Testis (tissue), 2 donors: ENCODE measurements at regions not wholly inside any gene's neighbourhood (a gene's known extent, or its start where the extent isn't known, plus 50 kb on each side); places are given as distances from the start of the nearest gene placed in this dataset.
"Not testable (repeated sequence)": the region's sequence is repeated elsewhere in the genome, so short reads cannot be mapped to it uniquely, and the experiment has no call there.

Experiments used
- DNase-seq: peaks from one replicate; pipeline ENCODE4 v3.0.0-alpha.2; 2019
- H3K27ac ChIP-seq, 2 donors: fragments of 200-600 bp; sonication (generic); one replicate each; pipeline ENCODE4 v1.5.1; 2019
- H3K27me3 ChIP-seq: fragments of 200-600 bp; sonication (generic); one replicate; pipeline ENCODE4 v1.5.1; 2019
- H3K36me3 ChIP-seq: fragments of 200-600 bp; sonication (generic); one replicate; pipeline ENCODE4 v1.5.1; 2017; ENCODE audit warnings: low read depth; ENCODE audit errors: missing control alignments
- H3K4me1 ChIP-seq: fragments of 200-600 bp; sonication (generic); one replicate; pipeline ENCODE4 v1.5.1; 2019
- H3K4me3 ChIP-seq, 2 donors: fragments of 200-600 bp; sonication (generic); one replicate each; pipeline ENCODE4 v1.5.1; 2017 to 2019
- H3K9me3 ChIP-seq: fragments of 200-600 bp; sonication (generic); one replicate; pipeline ENCODE4 v1.5.1; 2017
- CTCF ChIP-seq, 3 experiments: fragments of 450-650 bp in 2 of 3; fragments of 200-600 bp in 1 of 3; sonication (generic) in 1 of 3; IDR thresholded peaks; one replicate each; pipeline ENCODE4 v1.5.1; 2016 to 2019; ENCODE audit warnings: antibody characterized with exemption in 3 of 3, mild to moderate bottlenecking in 2 of 3, moderate library complexity in 1 of 3
- POLR2A ChIP-seq: fragments of 450-650 bp; IDR thresholded peaks from one replicate; pipeline ENCODE4 v1.6.1; 2017; ENCODE audit warnings: antibody characterized with exemption, mild to moderate bottlenecking, moderate library complexity
- WGBS, 2 donors: methylation state at CpG; one replicate each; pipeline ENCODE4 v1.1.5; 2018; 5-methylcytosine and 5-hydroxymethylcytosine counted together
- intact Hi-C: fragments of 100-400 bp; cut with DNase I; formaldehyde crosslinking; loops from one replicate; pipeline ENCODE4 v1.15.1; 2023; ENCODE audit warnings: low total_unique reads

- 52 to 59% methylated on average over 11 to 13 of the region's 13 CpGs for WGBS, 2 donors
- Histone ChIP-seq H3K4me1 (peaks cover 2% of the 10 kb centered on the region), H3K36me3 (no peaks in the 10 kb centered on the region), H3K4me3 (no peak overlapping the region), H3K27ac (no peak overlapping the region), H3K9me3 (no peaks in the 10 kb centered on the region), H3K27me3 (no peaks in the 10 kb centered on the region)
- DNase-seq: peak; percentile 33
- intact Hi-C loops: no loop called here
- no peak for TF ChIP-seq CTCF (IDR thresholded peaks at IDR 0.05)
- no peak for TF ChIP-seq POLR2A
These were observed 370.2 kb upstream of the SFSWAP start for GRCh38 chr12:131340616-131341210.

GRCh38 chr12:131341608-131342007 is 369.3 kb upstream of the SFSWAP start:
- H3K27ac ChIP-seq, intact Hi-C loops, H3K27me3 ChIP-seq, DNase-seq, H3K36me3 ChIP-seq, H3K4me3 ChIP-seq, H3K4me1 ChIP-seq, H3K9me3 ChIP-seq: not testable (repeated sequence)
- 57 to 100% methylated on average over 1 to 3 of the region's 6 CpGs for WGBS, 2 donors

GRCh38 chr12:131343436-131343835 is 367.5 kb upstream of the SFSWAP start:
- H3K36me3 ChIP-seq, DNase-seq, H3K27ac ChIP-seq, H3K9me3 ChIP-seq, H3K27me3 ChIP-seq, H3K4me3 ChIP-seq, intact Hi-C loops: not testable (repeated sequence)
- 95 to 96% methylated on average over 3 of the region's 3 CpGs for WGBS, 2 donors
- H3K4me1 ChIP-seq: peaks cover 24% of the 10 kb centered on the region

- H3K36me3 ChIP-seq, H3K27me3 ChIP-seq, H3K4me3 ChIP-seq, DNase-seq, H3K27ac ChIP-seq, H3K9me3 ChIP-seq: not testable (repeated sequence)
- peaks cover 39% of the 10 kb centered on the region for H3K4me1 ChIP-seq
- intact Hi-C loops: loop anchor here (5.0 kb wide), 1 partner anchor 277 kb away; no protein-coding TSS in a partner anchor
- 68 to 70% methylated on average over 7 to 20 of the region's 22 CpGs for WGBS, 2 donors
These were observed 366.0 kb upstream of the SFSWAP start for GRCh38 chr12:131344715-131345520.

- intact Hi-C loops: loop anchor here (5.0 kb wide), 1 partner anchor 277 kb away; no protein-coding TSS in a partner anchor
- Histone ChIP-seq H3K4me1 (peaks cover 41% of the 10 kb centered on the region), H3K36me3 (no peaks in the 10 kb centered on the region), H3K27ac (no peak overlapping the region), H3K4me3 (no peak overlapping the region), H3K9me3 (no peaks in the 10 kb centered on the region), H3K27me3 (no peaks in the 10 kb centered on the region)
- no peak for DNase-seq
- 79 to 100% methylated on average over 5 to 19 of the region's 19 CpGs for WGBS, 2 donors
- TF ChIP-seq POLR2A: no peak
- no peak for TF ChIP-seq CTCF (IDR thresholded peaks at IDR 0.05)
These were observed 365.1 kb upstream of the SFSWAP start for GRCh38 chr12:131345521-131346436.
